CD4-positive, alpha-beta memory T cell (primary cell): ENCODE measurements at regions not wholly inside any gene's neighbourhood (a gene's known extent, or its start where the extent isn't known, plus 50 kb on each side); places are given as distances from the start of the nearest gene placed in this dataset.
A peak's percentile ranks its signal among the peaks of the same experiment; 100 is the strongest.

ENCODE experiments used
- CTCF ChIA-PET: fragments of 350-600 bp; sonication (Branson Sonifier 250); formaldehyde crosslinking; loops from one replicate; lab custom pipeline; 2021; ENCODE audit warnings: inconsistent platforms; ENCODE audit not compliant: partially characterized antibody; lab: Charles Lee
- POLR2A ChIA-PET: fragments of 350-600 bp; sonication (Branson Sonifier 250); formaldehyde crosslinking; loops from one replicate; lab custom pipeline; 2021; ENCODE audit not compliant: partially characterized antibody; lab: Charles Lee
- DNase-seq, 5 donors: peaks; one replicate each; pipeline versions ENCODE4 v3.0.0 to v3.0.0-alpha.2; 2020 to 2022; ENCODE audit warnings: mixed read lengths in 1 of 5
- H3K27ac ChIP-seq: one replicate; pipeline ENCODE4 v1.7.0; 2013; ENCODE audit warnings: low read depth, low read length
- H3K27me3 ChIP-seq: 2 replicates; pipeline ENCODE4 v1.7.0; 2013; ENCODE audit warnings: mild to moderate bottlenecking, low read length, moderate library complexity; ENCODE audit not compliant: insufficient read depth
- H3K36me3 ChIP-seq: 2 replicates; pipeline ENCODE4 v1.7.0; 2013; ENCODE audit warnings: mild to moderate bottlenecking, low read length, moderate library complexity; ENCODE audit not compliant: insufficient read depth
- H3K4me1 ChIP-seq: 2 replicates; pipeline ENCODE4 v1.7.0; 2013; ENCODE audit warnings: mild to moderate bottlenecking, low read length, moderate library complexity; ENCODE audit not compliant: insufficient read depth
- H3K4me3 ChIP-seq, 2 donors: one replicate each; pipeline ENCODE4 v1.7.0; 2013; ENCODE audit warnings: low read length in 2 of 2, mild to moderate bottlenecking in 1 of 2
- H3K9me3 ChIP-seq, 2 donors: one replicate each; pipeline ENCODE4 v1.7.0; 2013; ENCODE audit warnings: low read length in 2 of 2, control low read depth in 1 of 2; ENCODE audit not compliant: control insufficient read depth in 1 of 2
- H3K27ac Mint-ChIP-seq, 7 donors: one replicate each; pipeline ENCODE4 v1.8.0; 2020 to 2021; ENCODE audit warnings: mixed read lengths in 7 of 7, mild to moderate bottlenecking in 6 of 7, inconsistent platforms in 3 of 7, moderate library complexity in 3 of 7
- H3K27me3 Mint-ChIP-seq, 2 donors: one replicate each; pipeline ENCODE4 v1.8.0; 2020 to 2021; ENCODE audit warnings: mixed read lengths in 2 of 2
- H3K36me3 Mint-ChIP-seq, 2 donors: one replicate each; pipeline ENCODE4 v1.8.0; 2020 to 2021; ENCODE audit warnings: mixed read lengths in 2 of 2, inconsistent platforms in 1 of 2, mild to moderate bottlenecking in 1 of 2
- H3K4me1 Mint-ChIP-seq, 4 donors: one replicate each; pipeline ENCODE4 v1.8.0; 2020 to 2021; ENCODE audit warnings: mixed read lengths in 4 of 4, mild to moderate bottlenecking in 1 of 4
- H3K4me3 Mint-ChIP-seq, 8 donors: one replicate each; pipeline ENCODE4 v1.8.0; 2020 to 2021; ENCODE audit warnings: mixed read lengths in 8 of 8, mild to moderate bottlenecking in 7 of 8, moderate library complexity in 6 of 8, inconsistent platforms in 3 of 8
- H3K9me3 Mint-ChIP-seq, 8 donors: one replicate each; pipeline ENCODE4 v1.8.0; 2020 to 2021; ENCODE audit warnings: mixed read lengths in 8 of 8, mild to moderate bottlenecking in 5 of 8, inconsistent platforms in 3 of 8, moderate library complexity in 1 of 8
- intact Hi-C: fragments of 100-400 bp; cut with micrococcal nuclease; formaldehyde crosslinking; loops from one replicate; pipeline ENCODE4 v1.15.1; 2023

- CTCF ChIA-PET: interaction anchor here (1.3 to 2.3 kb wide), 3 partner anchors 10 to 19 kb away, joined by 5 to 11 read pairs (median 8); no protein-coding TSS in a partner anchor
These were observed 120.1 kb downstream of the TWIST2 start for GRCh38 chr2:238967978-238968360.

GRCh38 chr2:238968616-238969384 is 120.9 kb downstream of the TWIST2 start:
- Mint-ChIP-seq H3K9me3 (no peaks in the 10 kb centered on the region), H3K4me1 (no peaks in the 10 kb centered on the region), H3K27me3 (peaks cover 9 to 23% of the 10 kb centered on the region in 2 donors), H3K4me3 (no peak overlapping the region), H3K36me3 (no peaks in the 10 kb centered on the region), H3K27ac (no peak overlapping the region)
- ChIA-PET POLR2A (no interaction called here), CTCF (interaction anchor here (1.0 to 2.3 kb wide), 4 partner anchors 11 to 20 kb away, joined by 3 to 11 read pairs (median 6); no protein-coding TSS in a partner anchor)
- intact Hi-C loops: no loop called here
- H3K4me1 ChIP-seq: no peaks in the 10 kb centered on the region
- no peak overlapping the region for H3K27ac ChIP-seq
- H3K36me3 ChIP-seq: no peaks in the 10 kb centered on the region
- H3K9me3 ChIP-seq: no peaks in the 10 kb centered on the region
- DNase-seq: no peak
- peaks cover 3% of the 10 kb centered on the region for H3K27me3 ChIP-seq
- no peak overlapping the region for H3K4me3 ChIP-seq

More at GRCh38 chr2:238967978-238968360, 120.1 kb downstream of the TWIST2 start:
- Mint-ChIP-seq H3K36me3 (no peaks in the 10 kb centered on the region), H3K27me3 (peaks cover 9 to 18% of the 10 kb centered on the region in 2 donors), H3K4me3 (no peak overlapping the region), H3K27ac (no peak overlapping the region), H3K4me1 (no peaks in the 10 kb centered on the region), H3K9me3 (no peaks in the 10 kb centered on the region)
- DNase-seq: no peak
- no peak overlapping the region for H3K4me3 ChIP-seq
- intact Hi-C loops: no loop called here
- POLR2A ChIA-PET: no interaction called here
- no peaks in the 10 kb centered on the region for H3K9me3 ChIP-seq
- no peaks in the 10 kb centered on the region for H3K36me3 ChIP-seq
- no peak overlapping the region for H3K27ac ChIP-seq
- peaks cover 3% of the 10 kb centered on the region for H3K27me3 ChIP-seq
- no peaks in the 10 kb centered on the region for H3K4me1 ChIP-seq

GRCh38 chr2:238969857-238970256 is 122.0 kb downstream of the TWIST2 start:
- intact Hi-C loops: no loop called here
- Mint-ChIP-seq H3K9me3 (peaks cover 0 to 4% (median 1%) of the 10 kb centered on the region in 8 donors), H3K36me3 (no peaks in the 10 kb centered on the region), H3K27me3 (peaks cover 9 to 19% of the 10 kb centered on the region in 2 donors), H3K4me1 (no peaks in the 10 kb centered on the region), H3K4me3 (no peak overlapping the region), H3K27ac (no peak overlapping the region)
- Histone ChIP-seq H3K4me1 (no peaks in the 10 kb centered on the region), H3K36me3 (no peaks in the 10 kb centered on the region), H3K27me3 (no peaks in the 10 kb centered on the region), H3K27ac (no peak overlapping the region), H3K4me3 (no peak overlapping the region), H3K9me3 (peaks cover 0 to 1% of the 10 kb centered on the region in 2 donors)
- ChIA-PET CTCF (interaction anchor here (1.0 to 2.3 kb wide), 3 partner anchors 10 to 21 kb away, joined by 3 to 11 read pairs (median 8); no protein-coding TSS in a partner anchor), POLR2A (no interaction called here)
- no peak for DNase-seq

GRCh38 chr2:238970553-238971081 is 122.7 kb downstream of the TWIST2 start:
- ChIA-PET POLR2A (no interaction called here), CTCF (interaction anchor here (0.9 to 1.3 kb wide), 2 partner anchors 12 to 20 kb away, joined by 3 read pairs; no protein-coding TSS in a partner anchor)
- no peak overlapping the region for H3K4me3 Mint-ChIP-seq
- H3K36me3 Mint-ChIP-seq: peaks cover 0 to 4% of the 10 kb centered on the region in 2 donors
- H3K36me3 ChIP-seq: no peaks in the 10 kb centered on the region
- H3K4me1 ChIP-seq: no peaks in the 10 kb centered on the region
- H3K27me3 ChIP-seq: no peaks in the 10 kb centered on the region
- peaks cover 0 to 4% of the 10 kb centered on the region in 2 donors for H3K9me3 ChIP-seq
- no peak overlapping the region for H3K4me3 ChIP-seq
- H3K27ac ChIP-seq: no peak overlapping the region
- no peak overlapping the region for H3K27ac Mint-ChIP-seq
- H3K9me3 Mint-ChIP-seq: peaks cover 0 to 12% (median 8%) of the 10 kb centered on the region in 8 donors
- DNase-seq: peak in 4 of 5 donors; percentile 26 to 36 (median 34)
- H3K4me1 Mint-ChIP-seq: no peaks in the 10 kb centered on the region
- intact Hi-C loops: no loop called here
- peaks cover 10 to 19% of the 10 kb centered on the region in 2 donors for H3K27me3 Mint-ChIP-seq

- intact Hi-C loops: no loop called here
- H3K36me3 ChIP-seq: no peaks in the 10 kb centered on the region
- POLR2A ChIA-PET: no interaction called here
- H3K27me3 Mint-ChIP-seq: peaks cover 10 to 19% of the 10 kb centered on the region in 2 donors
- peaks cover 0 to 4% of the 10 kb centered on the region in 2 donors for H3K36me3 Mint-ChIP-seq
- H3K9me3 ChIP-seq: peaks cover 0 to 4% of the 10 kb centered on the region in 2 donors
- H3K4me1 Mint-ChIP-seq: no peaks in the 10 kb centered on the region
- no peaks in the 10 kb centered on the region for H3K27me3 ChIP-seq
- CTCF ChIA-PET: interaction anchor here (0.9 to 1.3 kb wide), 2 partner anchors 11 to 21 kb away, joined by 3 read pairs; no protein-coding TSS in a partner anchor
- H3K27ac Mint-ChIP-seq: no peak overlapping the region
- no peak overlapping the region for H3K27ac ChIP-seq
- H3K9me3 Mint-ChIP-seq: peaks cover 0 to 17% (median 13%) of the 10 kb centered on the region in 8 donors
- DNase-seq: no peak
- H3K4me3 ChIP-seq: no peak overlapping the region
- no peaks in the 10 kb centered on the region for H3K4me1 ChIP-seq
- H3K4me3 Mint-ChIP-seq: no peak overlapping the region
These were observed 123.6 kb downstream of the TWIST2 start for GRCh38 chr2:238971318-238972145.

GRCh38 chr2:238972146-238972445 is 124.2 kb downstream of the TWIST2 start:
- peaks cover 0 to 4% of the 10 kb centered on the region in 2 donors for H3K9me3 ChIP-seq
- no peak overlapping the region for H3K27ac ChIP-seq
- CTCF ChIA-PET: interaction anchor here (1.3 kb wide), 1 partner anchor 11 kb away, joined by 6 read pairs; no protein-coding TSS in a partner anchor
- POLR2A ChIA-PET: no interaction called here
- peaks cover 0 to 4% of the 10 kb centered on the region in 2 donors for H3K36me3 Mint-ChIP-seq
- no peak overlapping the region for H3K27ac Mint-ChIP-seq
- no peaks in the 10 kb centered on the region for H3K36me3 ChIP-seq
- H3K9me3 Mint-ChIP-seq: peaks cover 0 to 22% (median 14%) of the 10 kb centered on the region in 8 donors
- no peaks in the 10 kb centered on the region for H3K4me1 Mint-ChIP-seq
- no peaks in the 10 kb centered on the region for H3K27me3 ChIP-seq
- intact Hi-C loops: no loop called here
- peaks cover 9 to 19% of the 10 kb centered on the region in 2 donors for H3K27me3 Mint-ChIP-seq
- H3K4me1 ChIP-seq: no peaks in the 10 kb centered on the region
- H3K4me3 ChIP-seq: no peak overlapping the region
- DNase-seq: no peak
- H3K4me3 Mint-ChIP-seq: no peak overlapping the region
